Astrocyte of the spinal cord (primary cell): ENCODE measurements at regions not wholly inside any gene's neighbourhood (a gene's known extent, or its start where the extent isn't known, plus 50 kb on each side); places are given as distances from the start of the nearest gene placed in this dataset.

Source experiments
- DNase-seq: peaks from one replicate; pipeline ENCODE4 v3.0.0; 2011; ENCODE audit warnings: low read depth, low spot score
- H3K4me3 ChIP-seq: 2 replicates; pipeline ENCODE4 v1.5.1; 2011; ENCODE audit warnings: low read depth, mild to moderate bottlenecking, low read length, moderate library complexity
- CTCF ChIP-seq: IDR thresholded peaks from 2 replicates; pipeline ENCODE4 v1.5.1; 2012; ENCODE audit warnings: low read depth, mild to moderate bottlenecking, low read length, inconsistent platforms
- in situ Hi-C: cut with HindIII; loops from 2 replicates; pipeline ENCODE4 v1.10.0; 2017; ENCODE audit warnings: low sequenced_read_pairs

- in situ Hi-C loops = no loop called here
- H3K4me3 ChIP-seq = no peak overlapping the region
- TF ChIP-seq CTCF = no peak
- no peak for DNase-seq
Observed at GRCh38 chr7:88363869-88364268, 57.2 kb upstream of the STEAP4 start.

- no peak for DNase-seq
- TF ChIP-seq CTCF = no peak
- no peak overlapping the region for H3K4me3 ChIP-seq
- in situ Hi-C loops = no loop called here
Observed at GRCh38 chr7:88363249-88363648, 56.6 kb upstream of the STEAP4 start.

DNA sequence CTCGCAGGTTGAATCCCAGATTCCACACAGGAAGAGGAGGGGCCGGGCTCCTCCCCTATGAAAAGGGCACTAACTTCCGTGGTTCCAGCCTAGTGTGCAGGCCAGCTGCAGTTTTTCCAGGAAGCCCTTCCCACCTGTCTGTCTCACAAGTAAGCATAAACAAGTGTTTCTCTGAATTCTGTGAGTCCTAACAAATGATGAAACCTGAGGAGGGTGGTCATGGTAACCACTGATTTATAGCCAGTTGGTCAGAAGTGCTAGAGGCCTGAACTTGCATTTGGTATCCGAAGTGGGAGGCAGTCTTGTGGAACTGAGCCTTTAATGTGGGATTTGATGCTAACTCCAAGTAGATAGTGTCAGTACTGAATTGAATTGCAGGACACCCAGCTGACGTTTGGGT is 54.7 kb upstream of the STEAP4 start:
- in situ Hi-C loops = no loop called here
- DNase-seq = no peak
- no peak overlapping the region for H3K4me3 ChIP-seq
- no peak for TF ChIP-seq CTCF

GRCh38 chr7:88358881-88359280 is 52.2 kb upstream of the STEAP4 start:
- no peak overlapping the region for H3K4me3 ChIP-seq
- no peak for TF ChIP-seq CTCF
- in situ Hi-C loops = no loop called here
- DNase-seq = no peak

DNA sequence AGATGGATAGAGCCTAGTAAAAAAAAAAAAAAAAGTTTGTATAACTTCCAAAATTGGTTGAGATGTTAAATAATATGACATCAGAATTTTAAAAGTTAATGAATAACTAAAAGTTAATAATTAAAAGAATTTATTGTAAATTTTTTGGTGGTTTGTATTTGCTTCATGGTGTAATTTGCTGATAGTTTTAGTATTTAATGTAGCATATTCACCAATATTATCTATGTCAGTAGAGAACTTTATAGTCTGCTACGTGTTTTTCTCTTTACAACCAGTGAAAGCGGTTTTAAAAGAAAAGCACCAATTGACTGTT is 51.8 kb upstream of the STEAP4 start:
- no peak overlapping the region for H3K4me3 ChIP-seq
- no peak for DNase-seq
- TF ChIP-seq CTCF = no peak
- in situ Hi-C loops = no loop called here

- H3K4me3 ChIP-seq = no peak overlapping the region
Observed at GRCh38 chr7:88357781-88358525, 51.3 kb upstream of the STEAP4 start.

More at GRCh38 chr7:88357781-88358525, 51.3 kb upstream of the STEAP4 start:
- in situ Hi-C loops = no loop called here
- peak; percentile 48 for TF ChIP-seq CTCF
- no peak for DNase-seq
